NCI-H82 treated with DMSO at 0.1 percent for 48 hours (cell line): ENCODE measurements at regions not wholly inside any gene's neighbourhood (a gene's known extent, or its start where the extent isn't known, plus 50 kb on each side); places are given as distances from the start of the nearest gene placed in this dataset.
"Not testable (repeated sequence)": the region's sequence is repeated elsewhere in the genome, so short reads cannot be mapped to it uniquely, and the experiment has no call there.

Experiments
- DNase-seq: peaks from one replicate; lab custom pipeline; 2025; ENCODE audit not compliant: unreplicated experiment; lab: John Stamatoyannopoulos, UW

DNA sequence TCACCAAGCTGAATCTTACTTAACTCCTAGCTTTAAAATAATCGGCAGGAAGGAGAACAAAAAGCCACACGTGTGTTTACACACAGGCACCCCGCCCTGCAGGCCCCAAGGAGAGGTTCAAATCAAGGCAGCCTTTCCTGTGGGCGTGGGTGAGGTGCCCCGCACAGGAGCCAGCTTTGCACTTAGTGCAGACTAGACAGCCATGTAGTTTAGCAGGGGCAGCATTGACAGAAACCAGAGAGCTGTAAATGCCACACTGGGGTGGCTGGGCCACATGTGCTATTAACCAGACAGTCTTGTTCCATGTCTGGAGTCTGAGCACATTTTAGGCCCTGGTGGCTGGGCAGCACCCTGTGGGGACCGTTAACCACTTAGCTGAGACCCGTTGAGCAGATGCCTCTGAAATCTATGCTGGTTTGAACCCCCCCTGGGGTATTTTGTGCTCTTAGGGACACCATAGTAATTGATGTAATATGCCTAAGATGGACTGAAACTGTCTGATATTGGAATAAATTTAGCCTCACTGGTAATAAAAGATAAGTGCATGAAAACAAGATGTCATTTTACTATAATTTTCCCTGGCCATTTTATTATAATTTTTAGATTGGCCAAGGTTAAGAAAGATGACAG is 106.4 kb upstream of the KCNG1 start:
- no peak for DNase-seq

GRCh38 chr20:51128198-51128597 is 105.3 kb upstream of the KCNG1 start:
- DNase-seq: no peak

GRCh38 chr20:51127713-51128112 is 104.8 kb upstream of the KCNG1 start:
- DNase-seq: no peak

DNA sequence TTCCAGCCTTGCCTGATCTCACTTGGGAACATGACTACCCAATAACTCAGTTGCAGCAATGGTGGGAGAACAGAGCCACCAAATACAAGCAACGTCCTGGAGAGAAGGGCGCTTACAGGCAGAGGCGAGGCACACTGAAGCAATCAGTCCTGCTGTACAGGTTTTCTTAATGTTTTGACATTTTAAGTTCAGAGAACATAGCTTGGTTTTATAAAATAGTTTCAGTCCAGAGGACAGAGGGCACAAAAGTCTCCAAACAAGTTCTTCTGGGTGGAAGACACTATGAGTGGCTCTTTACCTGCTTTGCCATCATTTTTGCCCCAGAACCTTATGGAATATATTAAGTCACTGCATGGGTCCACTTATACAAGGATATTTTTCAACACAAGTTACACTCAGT is 103.4 kb upstream of the KCNG1 start:
- no peak for DNase-seq

GRCh38 chr20:51125780-51126179 is 102.9 kb upstream of the KCNG1 start:
- no peak for DNase-seq

DNA sequence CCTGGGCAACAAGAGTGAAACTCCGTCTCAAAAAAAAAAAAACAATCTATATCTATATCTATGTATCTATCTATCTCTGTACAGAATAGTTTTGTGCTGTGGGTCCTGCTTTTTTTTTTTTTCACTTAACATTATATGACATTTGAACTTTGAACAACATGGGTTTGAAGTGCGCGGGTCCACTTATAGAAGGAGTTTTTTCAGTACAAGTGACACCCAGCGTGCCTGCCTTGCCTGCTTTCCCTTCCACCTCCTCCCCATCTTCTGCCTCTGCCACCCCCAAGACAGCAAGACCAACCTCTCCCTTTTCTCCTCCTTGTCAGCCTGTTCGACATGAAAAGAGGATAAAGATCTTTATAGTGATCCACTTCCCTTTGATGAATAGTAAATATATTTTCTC is 102.2 kb upstream of the KCNG1 start:
- DNase-seq: no peak

- not testable (repeated sequence) for DNase-seq
Observed at GRCh38 chr20:51123887-51124286, 101.0 kb upstream of the KCNG1 start.

- no peak for DNase-seq
Observed at GRCh38 chr20:51122931-51123658, 100.2 kb upstream of the KCNG1 start.

DNA sequence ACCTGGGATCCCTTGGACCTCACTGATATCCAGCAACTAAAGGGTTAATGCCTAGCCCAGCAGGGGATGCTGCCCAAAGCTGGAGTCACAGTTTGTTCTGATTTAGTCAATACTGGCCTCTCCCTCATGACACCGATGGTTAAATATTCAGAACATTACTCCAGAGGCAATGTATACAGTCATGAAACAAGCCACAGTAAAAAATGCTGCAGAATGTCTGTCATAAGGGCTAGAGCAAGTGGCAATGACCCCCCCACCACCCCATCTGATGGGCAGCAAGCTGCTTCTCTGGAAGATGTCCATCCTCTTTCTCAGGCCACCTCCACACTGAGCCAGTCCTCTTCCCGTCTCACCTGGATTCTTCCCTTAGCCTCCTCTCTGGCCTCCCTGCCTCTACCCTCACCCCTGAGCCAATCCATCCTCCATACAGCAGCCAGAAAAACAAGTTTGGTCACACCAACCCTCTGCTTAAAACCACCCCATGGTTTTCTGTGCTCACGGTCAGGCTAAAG is 99.0 kb upstream of the KCNG1 start:
- DNase-seq: no peak

GRCh38 chr20:51121272-51121671 is 98.4 kb upstream of the KCNG1 start:
- DNase-seq: no peak

GRCh38 chr20:51120868-51121267 is 98.0 kb upstream of the KCNG1 start:
- DNase-seq: no peak

GRCh38 chr20:51120438-51120837 is 97.5 kb upstream of the KCNG1 start:
- no peak for DNase-seq

- DNase-seq: no peak
Observed at GRCh38 chr20:51119914-51120313, 97.0 kb upstream of the KCNG1 start.

DNA sequence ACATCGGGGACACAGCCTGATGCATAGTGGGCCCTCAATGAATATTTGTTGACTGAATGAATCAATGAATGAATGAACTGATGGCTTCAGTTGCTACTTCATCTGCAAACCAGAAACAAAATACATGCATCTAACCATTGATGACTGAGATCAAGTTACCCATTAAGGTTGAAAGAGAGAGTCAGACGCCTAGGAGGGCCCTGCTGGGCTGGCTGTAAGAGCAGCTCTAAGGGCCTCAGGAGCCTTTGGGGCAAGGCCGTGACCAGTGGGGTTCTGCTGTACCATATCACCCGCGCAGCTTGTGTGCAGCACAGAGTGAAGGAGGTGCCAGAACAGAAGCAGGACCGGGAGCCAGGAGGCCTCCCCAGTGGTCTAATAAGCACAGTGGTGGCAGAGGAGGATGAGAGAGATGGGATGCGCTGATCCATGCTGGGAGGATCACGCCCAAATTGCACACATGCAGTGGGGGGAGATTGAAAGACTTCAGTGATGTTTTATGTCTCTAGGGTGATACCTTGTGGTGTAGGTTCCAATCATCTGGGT is 96.1 kb upstream of the KCNG1 start:
- no peak for DNase-seq

DNA sequence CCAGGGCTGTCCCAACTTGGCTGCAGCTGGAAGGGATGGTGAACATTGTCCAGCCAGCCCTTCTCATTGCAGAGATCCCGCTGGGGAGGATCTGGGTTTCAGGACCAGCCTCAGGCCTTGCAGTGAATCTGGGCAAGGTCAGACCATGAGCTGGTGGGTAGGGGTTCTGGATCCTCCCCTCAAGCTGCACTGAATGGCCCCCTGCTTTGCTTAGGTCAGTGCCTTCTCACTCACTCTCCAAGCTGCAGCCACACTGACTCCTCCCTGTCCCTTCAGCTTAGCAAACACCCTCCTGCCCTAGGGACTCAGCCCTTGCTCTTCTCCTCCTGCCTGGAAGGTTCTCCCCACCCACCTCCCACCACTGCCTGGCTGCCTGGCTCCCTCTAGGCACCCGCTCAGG is 95.3 kb upstream of the KCNG1 start:
- no peak for DNase-seq

- DNase-seq: no peak
Observed at GRCh38 chr20:51116765-51117686, 94.1 kb upstream of the KCNG1 start.

DNA sequence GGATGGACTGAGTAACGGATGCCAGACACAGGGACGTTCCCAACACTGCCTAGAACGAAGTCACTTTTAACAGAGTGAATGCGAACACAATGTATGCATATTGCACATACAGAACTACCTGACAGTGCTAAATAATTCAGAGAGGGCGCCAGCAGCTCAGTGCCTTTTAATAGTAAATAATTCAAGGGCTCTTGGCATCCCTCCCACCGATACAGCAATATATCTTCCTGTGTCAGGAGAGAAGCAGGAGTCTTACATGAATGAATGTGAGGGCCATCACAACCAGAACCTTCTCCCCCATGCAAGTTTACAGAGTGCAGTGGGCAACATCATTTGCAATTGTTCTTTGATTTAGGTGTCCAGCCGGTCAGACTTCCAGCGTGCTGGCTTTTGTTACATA is 88.4 kb upstream of the KCNG1 start:
- no peak for DNase-seq

GRCh38 chr20:51108638-51109363 is 85.9 kb upstream of the KCNG1 start:
- no peak for DNase-seq

GRCh38 chr20:51106011-51106410 is 83.1 kb upstream of the KCNG1 start:
- no peak for DNase-seq
